ENCODE measurements at regions not wholly inside any gene's neighbourhood (a gene's known extent, or its start where the extent isn't known, plus 50 kb on each side); places are given as distances from the start of the nearest gene placed in this dataset.

DNA sequence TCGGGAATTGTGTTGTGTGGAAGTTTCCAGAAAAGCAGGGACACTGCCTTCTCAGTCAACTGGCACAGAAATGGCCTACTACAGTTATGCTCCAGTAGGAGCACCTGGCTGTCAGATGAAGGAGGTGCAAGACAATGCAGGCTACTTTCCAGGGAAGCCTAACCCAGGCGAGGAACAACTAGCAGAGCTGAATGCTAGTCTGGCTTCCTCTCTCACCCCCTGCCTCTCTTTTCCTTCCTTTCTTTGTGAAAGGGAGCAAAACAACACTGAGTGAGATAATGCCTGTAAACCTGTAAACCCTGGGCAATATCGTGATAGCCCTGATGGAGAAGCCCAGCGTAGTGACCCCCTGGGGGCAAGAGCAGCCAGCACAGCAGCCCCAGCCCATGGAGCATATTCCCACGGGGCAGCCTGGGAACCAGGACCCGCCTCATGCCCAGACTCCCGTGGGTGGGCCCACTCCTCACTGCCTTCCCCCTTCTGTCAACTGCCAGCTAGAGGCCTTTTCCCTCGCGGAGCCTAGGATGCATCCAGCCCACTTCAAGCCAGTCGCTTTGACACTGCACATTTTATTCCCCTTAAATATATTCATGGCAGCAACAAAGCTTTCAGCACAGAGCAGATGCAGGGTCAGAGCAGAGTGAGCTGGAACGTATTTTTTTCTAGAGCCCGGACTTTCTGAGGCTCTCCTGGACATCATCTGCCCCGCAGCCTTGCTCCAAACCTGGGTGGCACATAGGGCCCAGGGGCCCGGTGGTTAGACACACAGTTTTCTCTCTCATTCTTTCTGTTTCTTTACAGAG, 77.0 kb downstream of the PDCL3 start:
- no peak for DNase-seq (ENCODE audit: extremely low read depth, low read depth)
- TF ChIP-seq, protein P1, sequence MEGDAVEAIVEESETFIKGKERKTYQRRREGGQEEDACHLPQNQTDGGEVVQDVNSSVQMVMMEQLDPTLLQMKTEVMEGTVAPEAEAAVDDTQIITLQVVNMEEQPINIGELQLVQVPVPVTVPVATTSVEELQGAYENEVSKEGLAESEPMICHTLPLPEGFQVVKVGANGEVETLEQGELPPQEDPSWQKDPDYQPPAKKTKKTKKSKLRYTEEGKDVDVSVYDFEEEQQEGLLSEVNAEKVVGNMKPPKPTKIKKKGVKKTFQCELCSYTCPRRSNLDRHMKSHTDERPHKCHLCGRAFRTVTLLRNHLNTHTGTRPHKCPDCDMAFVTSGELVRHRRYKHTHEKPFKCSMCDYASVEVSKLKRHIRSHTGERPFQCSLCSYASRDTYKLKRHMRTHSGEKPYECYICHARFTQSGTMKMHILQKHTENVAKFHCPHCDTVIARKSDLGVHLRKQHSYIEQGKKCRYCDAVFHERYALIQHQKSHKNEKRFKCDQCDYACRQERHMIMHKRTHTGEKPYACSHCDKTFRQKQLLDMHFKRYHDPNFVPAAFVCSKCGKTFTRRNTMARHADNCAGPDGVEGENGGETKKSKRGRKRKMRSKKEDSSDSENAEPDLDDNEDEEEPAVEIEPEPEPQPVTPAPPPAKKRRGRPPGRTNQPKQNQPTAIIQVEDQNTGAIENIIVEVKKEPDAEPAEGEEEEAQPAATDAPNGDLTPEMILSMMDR (IDR thresholded peaks at IDR 0.05; ENCODE audit: low read depth, low read length), result no peak

DNA sequence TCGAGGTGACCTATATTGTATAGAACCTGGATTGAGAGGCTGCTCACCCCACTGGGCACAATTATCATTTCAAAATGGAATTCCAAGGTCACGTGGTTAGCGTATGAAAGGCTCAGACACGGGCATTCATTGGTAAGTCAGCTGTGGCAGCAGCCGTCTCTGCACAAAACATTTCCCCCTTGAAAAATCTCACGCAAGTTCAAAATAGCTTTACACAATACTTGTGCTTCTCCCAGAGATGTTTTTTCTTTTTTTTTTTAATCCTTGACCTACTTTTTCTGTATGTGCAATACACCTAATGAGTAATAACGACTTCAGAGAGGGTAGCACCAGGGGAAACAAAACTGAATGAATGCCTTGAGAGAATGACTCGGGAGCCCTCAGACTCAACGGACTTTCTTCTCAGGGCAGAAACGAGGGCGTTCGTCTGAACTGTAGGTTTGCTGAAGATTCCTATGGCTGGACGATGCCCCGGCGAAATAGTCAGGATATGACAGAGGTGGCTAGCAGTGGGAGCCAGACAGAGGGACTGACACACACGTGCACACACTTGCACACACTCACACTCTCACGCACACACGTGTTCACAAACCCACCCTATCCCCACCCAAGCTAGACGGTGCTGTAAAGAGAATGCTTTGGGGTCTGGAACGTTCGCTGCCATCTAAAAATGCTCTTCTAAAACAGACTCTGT, 77.8 kb downstream of the PDCL3 start:
- DNase-seq (ENCODE audit: extremely low read depth, low read depth), result no peak
- TF ChIP-seq, protein P1 (IDR thresholded peaks at IDR 0.05; ENCODE audit: low read depth, low read length), result no peak

DNA sequence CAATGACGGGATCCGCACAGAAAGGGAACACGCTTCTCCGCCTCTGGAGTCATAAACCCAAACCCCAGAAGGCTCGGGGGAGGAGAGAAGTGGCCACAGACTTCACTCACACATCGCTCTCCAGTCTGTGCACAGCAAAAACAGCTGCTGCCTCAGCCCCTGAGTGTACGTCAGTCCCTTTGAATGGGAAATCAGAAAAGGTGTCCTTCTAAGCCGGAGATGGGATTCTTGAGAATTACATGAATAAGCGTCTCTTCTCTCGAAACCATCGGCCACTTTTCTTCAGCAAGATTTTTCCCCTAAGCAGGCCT, 78.3 kb downstream of the PDCL3 start:
- TF ChIP-seq, protein P1 (IDR thresholded peaks at IDR 0.05; ENCODE audit: low read depth, low read length), result no peak
- no peak for DNase-seq (ENCODE audit: extremely low read depth, low read depth)

DNA sequence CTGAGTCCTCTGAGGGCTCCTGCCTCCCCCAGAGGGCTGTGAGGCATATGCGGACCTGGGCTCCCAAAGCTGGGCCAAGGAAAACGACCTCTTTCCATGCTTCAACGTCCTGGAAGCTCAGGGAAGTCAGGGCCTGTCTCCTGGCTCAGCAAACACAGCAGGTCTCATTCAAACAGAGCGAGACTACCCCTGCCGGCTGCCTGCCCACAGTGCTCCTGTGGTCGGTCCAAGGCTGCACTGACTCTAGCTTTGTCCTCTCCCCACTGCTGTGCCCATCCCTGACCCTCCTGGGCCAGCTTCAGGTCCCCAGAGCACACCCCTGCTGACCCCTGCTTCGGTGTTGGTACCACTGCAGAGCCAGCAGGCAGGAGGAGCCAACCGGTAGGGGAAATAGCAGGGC, 79.6 kb downstream of the PDCL3 start:
- TF ChIP-seq, protein P1 (IDR thresholded peaks at IDR 0.05; ENCODE audit: low read depth, low read length), result no peak
- DNase-seq (ENCODE audit: extremely low read depth, low read depth), result no peak

DNA sequence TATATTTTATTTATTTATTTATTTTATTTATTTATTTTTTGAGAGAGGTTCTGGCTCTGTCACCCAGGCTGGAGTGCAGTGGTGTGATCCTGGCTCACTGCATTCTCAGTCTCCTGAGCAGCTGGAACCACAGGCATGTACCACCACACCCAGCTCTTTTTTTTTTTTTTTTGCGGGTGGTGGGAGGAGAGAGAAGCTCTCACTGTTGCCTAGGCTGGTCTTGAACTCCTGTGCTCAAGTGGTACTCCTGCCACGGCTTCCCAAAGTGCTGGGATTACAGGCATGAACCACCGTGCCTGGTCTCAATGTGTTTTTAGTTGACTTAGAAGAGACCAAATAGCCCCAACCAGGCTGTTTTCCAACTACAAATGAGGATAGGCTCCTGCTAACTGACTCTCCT, 80.7 kb downstream of the PDCL3 start:
- no peak for DNase-seq (ENCODE audit: extremely low read depth, low read depth)
- TF ChIP-seq, protein P1 (IDR thresholded peaks at IDR 0.05; ENCODE audit: low read depth, low read length), result no peak

DNA sequence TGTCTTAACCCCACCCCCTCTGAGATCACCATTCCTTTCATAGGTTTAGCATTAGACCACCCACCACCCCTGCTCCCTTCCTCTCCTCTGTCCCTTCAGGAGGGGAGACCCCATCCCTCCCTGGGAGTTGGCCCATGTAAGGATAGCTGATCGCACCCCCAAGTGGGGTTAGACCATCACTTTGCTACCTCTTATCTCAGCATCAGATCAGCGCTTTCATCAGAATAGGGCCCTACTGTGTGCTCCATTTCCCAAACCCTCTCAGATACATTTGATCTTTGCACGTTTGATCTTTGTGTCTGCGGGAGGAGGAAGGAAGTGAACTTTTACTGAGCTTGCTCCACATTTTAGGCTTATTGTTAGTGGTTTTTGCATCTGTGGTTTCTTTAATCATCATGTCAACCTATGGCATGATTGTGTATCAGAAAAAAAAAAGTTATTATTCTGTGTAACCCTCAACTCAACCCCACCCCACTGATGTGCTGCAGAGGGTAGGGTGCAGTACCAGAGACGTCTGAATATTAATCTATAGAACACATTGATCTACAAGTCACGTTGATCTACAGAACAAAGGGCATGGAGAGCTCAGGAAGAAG, 81.2 kb downstream of the PDCL3 start:
- TF ChIP-seq, protein P1 (IDR thresholded peaks at IDR 0.05; ENCODE audit: low read depth, low read length), result no peak
- no peak for DNase-seq (ENCODE audit: extremely low read depth, low read depth)

Data from AG09319 (cell line).